GM19238 (cell line): ENCODE measurements at regions not wholly inside any gene's neighbourhood (a gene's known extent, or its start where the extent isn't known, plus 50 kb on each side); places are given as distances from the start of the nearest gene placed in this dataset.
"Not testable (repeated sequence)": the region's sequence is repeated elsewhere in the genome, so short reads cannot be mapped to it uniquely, and the experiment has no call there.

ENCODE experiments used
- DNase-seq: peaks from one replicate; pipeline ENCODE4 v3.0.0; 2011; ENCODE audit warnings: low spot score; ENCODE audit not compliant: insufficient read length

GRCh38 chrX:79026742-79027141 lies 81.6 kb downstream of the P2RY10 start:
- not testable (repeated sequence) for DNase-seq

- no peak for DNase-seq
Observed at GRCh38 chrX:79035421-79035820, 90.2 kb downstream of the P2RY10 start.

- no peak for DNase-seq
Observed at GRCh38 chrX:79036157-79036880, 91.1 kb downstream of the P2RY10 start.

GRCh38 chrX:79065696-79066095 lies 78.8 kb upstream of the GPR174 start:
- DNase-seq: no peak

- DNase-seq: no peak
Observed at GRCh38 chrX:79078114-79078513, 66.4 kb upstream of the GPR174 start.

- no peak for DNase-seq
Observed at GRCh38 chrX:79079477-79079876, 65.0 kb upstream of the GPR174 start.

- no peak for DNase-seq
Observed at GRCh38 chrX:79080141-79080540, 64.3 kb upstream of the GPR174 start.

- peak; percentile 3 for DNase-seq
Observed at GRCh38 chrX:79081895-79082512, 62.5 kb upstream of the GPR174 start.

GRCh38 chrX:79082899-79083298 lies 61.6 kb upstream of the GPR174 start:
- DNase-seq: no peak

- no peak for DNase-seq
Observed at GRCh38 chrX:79084923-79085322, 59.6 kb upstream of the GPR174 start.

- no peak for DNase-seq
Observed at GRCh38 chrX:79089896-79090584, 54.4 kb upstream of the GPR174 start.

- no peak for DNase-seq
Observed at GRCh38 chrX:79094075-79094832, 50.2 kb upstream of the GPR174 start.
